GM12878 (cell line): ENCODE measurements at regions not wholly inside any gene's neighbourhood (a gene's known extent, or its start where the extent isn't known, plus 50 kb on each side); places are given as distances from the start of the nearest gene placed in this dataset.

Source experiments
- LARP7 ChIP-seq: fragments of 450-650 bp; IDR thresholded peaks from 2 replicates; pipeline ENCODE4 v1.6.1; 2017; ENCODE audit warnings: mild to moderate bottlenecking
- SP1 ChIP-seq: IDR thresholded peaks from one replicate; pipeline ENCODE4 v1.6.1; 2011; ENCODE audit warnings: low read depth, low read length

DNA sequence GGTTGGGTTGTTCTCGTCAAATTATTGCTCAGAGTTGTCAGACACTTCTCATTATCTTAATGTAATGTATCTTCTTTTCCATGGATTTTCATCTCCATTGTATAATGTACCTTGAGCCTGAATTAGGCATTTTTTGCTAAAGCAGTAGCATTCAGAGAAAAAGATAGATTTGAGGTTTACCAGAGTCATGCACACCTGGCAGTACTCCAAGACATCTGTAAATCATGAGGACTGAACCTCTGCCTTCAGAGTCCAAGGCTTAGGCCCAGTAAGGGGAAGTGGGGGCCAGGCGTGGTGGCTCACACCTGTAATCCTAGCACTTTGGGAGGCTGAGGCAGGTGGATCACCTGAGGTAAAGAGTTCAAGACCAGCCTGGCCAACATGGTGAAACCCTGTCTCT, 624.3 kb upstream of the MBL2 start:
- TF ChIP-seq SP1 (no peak), LARP7 (no peak)
